Stimulated activated memory B cell treated with anti-CD40 and anti-IgM and Interleukin-4, amounts not matched to agents 10 μg/mL and 1 μg/mL and 100 μg/mL, for 72 hours (primary cell): ENCODE measurements at regions not wholly inside any gene's neighbourhood (a gene's known extent, or its start where the extent isn't known, plus 50 kb on each side); places are given as distances from the start of the nearest gene placed in this dataset.
"Not testable (repeated sequence)": the region's sequence is repeated elsewhere in the genome, so short reads cannot be mapped to it uniquely, and the experiment has no call there.

Experiments used
- ATAC-seq: fragments of 150-1000 bp; cut with Tn5 transposase; 2 replicates; pipeline ENCODE4 v1.10.0; 2021
- H3K27ac Mint-ChIP-seq: one replicate; pipeline ENCODE4 v1.8.0; 2022; ENCODE audit warnings: mild to moderate bottlenecking, mixed read lengths
- H3K27me3 Mint-ChIP-seq: one replicate; pipeline ENCODE4 v1.8.0; 2022; ENCODE audit warnings: mixed read lengths
- H3K36me3 Mint-ChIP-seq: one replicate; pipeline ENCODE4 v1.8.0; 2022; ENCODE audit warnings: mixed read lengths
- H3K4me1 Mint-ChIP-seq: one replicate; pipeline ENCODE4 v1.8.0; 2022; ENCODE audit warnings: mixed read lengths
- H3K4me3 Mint-ChIP-seq: one replicate; pipeline ENCODE4 v1.8.0; 2022; ENCODE audit warnings: mild to moderate bottlenecking, moderate library complexity, mixed read lengths
- H3K9me3 Mint-ChIP-seq: one replicate; pipeline ENCODE4 v1.8.0; 2022; ENCODE audit warnings: mixed read lengths

- peaks cover under 1% of the 10 kb centered on the region for H3K9me3 Mint-ChIP-seq
- ATAC-seq, result no peak
- no peaks in the 10 kb centered on the region for H3K4me1 Mint-ChIP-seq
- no peak overlapping the region for H3K27ac Mint-ChIP-seq
- H3K36me3 Mint-ChIP-seq, result no peaks in the 10 kb centered on the region
- no peaks in the 10 kb centered on the region for H3K27me3 Mint-ChIP-seq
- H3K4me3 Mint-ChIP-seq, result no peak overlapping the region
These were observed 497.4 kb upstream of the CCNG1 start for GRCh38 chr5:162939991-162940390.

GRCh38 chr5:162948677-162949076, 488.7 kb upstream of the CCNG1 start:
- Mint-ChIP-seq H3K27me3 (no peaks in the 10 kb centered on the region), H3K4me3 (no peak overlapping the region), H3K9me3 (peaks cover 7% of the 10 kb centered on the region), H3K36me3 (no peaks in the 10 kb centered on the region), H3K27ac (no peak overlapping the region), H3K4me1 (no peaks in the 10 kb centered on the region)
- no peak for ATAC-seq

- Mint-ChIP-seq H3K27me3 (no peaks in the 10 kb centered on the region), H3K36me3 (no peaks in the 10 kb centered on the region), H3K9me3 (peaks cover 4% of the 10 kb centered on the region), H3K27ac (no peak overlapping the region), H3K4me1 (no peaks in the 10 kb centered on the region), H3K4me3 (no peak overlapping the region)
- no peak for ATAC-seq
These were observed 480.8 kb upstream of the CCNG1 start for GRCh38 chr5:162956570-162956969.

GRCh38 chr5:162964144-162964543, 473.3 kb upstream of the CCNG1 start:
- not testable (repeated sequence) for H3K36me3 Mint-ChIP-seq, H3K27me3 Mint-ChIP-seq, H3K27ac Mint-ChIP-seq, H3K4me3 Mint-ChIP-seq, ATAC-seq, H3K4me1 Mint-ChIP-seq
- peaks cover 17% of the 10 kb centered on the region for H3K9me3 Mint-ChIP-seq

DNA sequence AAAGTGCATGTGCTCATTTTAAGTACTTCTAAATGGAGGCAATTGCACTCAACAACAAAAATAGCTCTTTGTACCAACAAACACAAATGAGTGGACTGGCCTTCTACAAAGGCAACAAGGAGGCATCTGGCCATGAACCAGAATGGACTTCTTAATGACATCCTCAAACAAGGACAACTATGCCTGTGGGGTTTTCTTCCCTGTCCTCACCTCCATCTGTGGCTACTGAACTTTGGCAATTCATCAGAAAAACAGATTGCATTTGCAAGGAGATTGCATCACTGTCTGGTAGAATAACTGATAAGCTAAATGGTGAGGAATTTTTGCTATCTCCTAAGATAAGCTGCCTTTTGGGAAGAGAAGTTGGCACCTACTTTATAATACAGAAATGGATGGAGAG, 447.3 kb upstream of the CCNG1 start:
- Mint-ChIP-seq H3K9me3 (peaks cover 8% of the 10 kb centered on the region), H3K4me3 (no peak overlapping the region), H3K27ac (no peak overlapping the region), H3K4me1 (no peaks in the 10 kb centered on the region), H3K36me3 (no peaks in the 10 kb centered on the region), H3K27me3 (no peaks in the 10 kb centered on the region)
- ATAC-seq, result no peak

GRCh38 chr5:162990856-162991497, 446.4 kb upstream of the CCNG1 start:
- no peak for ATAC-seq

DNA sequence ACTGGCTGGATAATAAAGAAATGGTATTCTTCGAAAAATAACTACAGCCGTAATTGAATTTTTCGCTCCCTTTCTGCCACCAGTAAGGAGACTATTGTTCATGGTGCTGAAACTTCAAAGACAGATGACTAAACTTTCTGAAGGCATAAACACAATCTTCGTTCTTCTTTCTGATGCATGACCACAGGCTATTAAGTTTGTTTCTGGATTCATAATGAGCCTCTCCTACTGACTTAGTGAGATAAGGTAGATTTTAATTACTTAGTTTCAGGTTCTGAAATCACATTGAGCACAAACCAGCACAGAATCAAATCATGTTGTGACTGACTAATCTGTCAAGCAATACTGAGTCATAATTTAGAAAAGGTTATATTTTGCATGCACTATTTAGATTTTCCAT, 441.8 kb upstream of the CCNG1 start:
- Mint-ChIP-seq H3K4me3 (no peak overlapping the region), H3K4me1 (no peaks in the 10 kb centered on the region), H3K36me3 (no peaks in the 10 kb centered on the region), H3K27me3 (no peaks in the 10 kb centered on the region), H3K27ac (no peak overlapping the region), H3K9me3 (no peaks in the 10 kb centered on the region)
- ATAC-seq, result no peak

More at GRCh38 chr5:162990856-162991497, 446.4 kb upstream of the CCNG1 start:
- no peak overlapping the region for H3K4me3 Mint-ChIP-seq
- H3K4me1 Mint-ChIP-seq, result no peaks in the 10 kb centered on the region
- H3K9me3 Mint-ChIP-seq, result peaks cover 8% of the 10 kb centered on the region
- no peaks in the 10 kb centered on the region for H3K36me3 Mint-ChIP-seq
- H3K27me3 Mint-ChIP-seq, result no peaks in the 10 kb centered on the region
- H3K27ac Mint-ChIP-seq, result no peak overlapping the region

DNA sequence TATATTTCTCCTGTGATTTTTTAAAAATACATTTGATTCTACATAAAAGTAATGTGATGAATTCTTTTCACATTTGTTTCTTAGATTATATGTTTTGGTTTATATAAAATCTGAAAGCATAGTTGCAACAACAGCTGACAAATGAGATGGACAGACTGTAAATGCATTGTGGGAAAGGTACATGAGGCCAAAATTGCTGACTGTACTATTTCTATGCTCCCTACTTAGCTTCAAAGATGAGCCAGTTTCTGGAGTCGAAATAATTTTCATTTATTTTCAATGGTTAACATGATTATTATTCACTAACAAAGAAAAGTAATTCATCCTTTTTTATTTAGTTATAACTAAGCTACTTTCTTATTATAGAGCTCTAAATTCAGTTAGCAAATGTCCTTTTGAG, 441.3 kb upstream of the CCNG1 start:
- H3K27ac Mint-ChIP-seq, result no peak overlapping the region
- H3K9me3 Mint-ChIP-seq, result no peaks in the 10 kb centered on the region
- H3K36me3 Mint-ChIP-seq, result no peaks in the 10 kb centered on the region
- no peaks in the 10 kb centered on the region for H3K4me1 Mint-ChIP-seq
- no peak for ATAC-seq
- H3K4me3 Mint-ChIP-seq, result no peak overlapping the region
- no peaks in the 10 kb centered on the region for H3K27me3 Mint-ChIP-seq

DNA sequence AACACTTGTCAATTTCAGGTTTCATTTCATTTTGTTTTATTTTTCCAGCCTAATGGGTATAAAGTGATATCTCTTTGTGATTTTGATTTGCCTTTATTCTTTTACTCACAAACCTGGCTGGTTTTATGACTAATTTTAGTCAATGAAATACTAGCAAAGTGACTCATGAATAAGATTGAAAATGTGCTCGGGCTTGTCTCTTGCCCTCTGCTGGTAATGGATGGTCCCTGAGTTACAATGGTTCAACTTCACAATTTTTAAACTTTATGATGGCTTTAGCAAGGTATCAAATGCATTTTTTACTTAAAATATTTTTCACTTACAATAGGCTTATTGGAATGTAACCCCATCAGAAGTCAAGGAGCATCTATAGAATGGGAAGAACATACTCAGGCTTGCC, 431.4 kb upstream of the CCNG1 start:
- no peaks in the 10 kb centered on the region for H3K36me3 Mint-ChIP-seq
- no peak overlapping the region for H3K27ac Mint-ChIP-seq
- H3K27me3 Mint-ChIP-seq, result no peaks in the 10 kb centered on the region
- peaks cover 4% of the 10 kb centered on the region for H3K9me3 Mint-ChIP-seq
- no peak for ATAC-seq
- H3K4me3 Mint-ChIP-seq, result no peak overlapping the region
- no peaks in the 10 kb centered on the region for H3K4me1 Mint-ChIP-seq

- no peaks in the 10 kb centered on the region for H3K9me3 Mint-ChIP-seq
- H3K4me3 Mint-ChIP-seq, result no peak overlapping the region
- no peaks in the 10 kb centered on the region for H3K4me1 Mint-ChIP-seq
- H3K36me3 Mint-ChIP-seq, result no peaks in the 10 kb centered on the region
- no peak for ATAC-seq
- no peak overlapping the region for H3K27ac Mint-ChIP-seq
- H3K27me3 Mint-ChIP-seq, result no peaks in the 10 kb centered on the region
These were observed 414.7 kb upstream of the CCNG1 start for GRCh38 chr5:163022582-163023128.

DNA sequence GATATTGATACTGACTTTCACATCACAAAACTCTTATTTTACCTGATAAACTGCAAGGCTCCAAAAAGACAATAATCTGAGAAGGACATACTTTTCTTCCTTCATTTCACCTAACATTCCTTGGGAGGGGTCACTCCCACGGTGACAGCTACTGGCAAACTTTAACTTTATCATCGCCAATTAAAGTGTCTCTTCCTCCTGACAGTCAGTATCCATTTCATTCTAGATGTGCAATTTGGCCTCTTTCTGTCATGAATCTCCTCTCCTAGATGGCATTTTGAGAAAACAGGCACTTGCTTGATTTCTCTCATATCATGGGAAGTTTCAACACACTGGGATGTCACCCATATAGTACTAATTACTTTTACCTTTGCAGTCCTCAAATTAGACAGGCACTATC, 413.5 kb upstream of the CCNG1 start:
- Mint-ChIP-seq H3K9me3 (no peaks in the 10 kb centered on the region), H3K27me3 (no peaks in the 10 kb centered on the region), H3K27ac (no peak overlapping the region), H3K36me3 (no peaks in the 10 kb centered on the region), H3K4me3 (no peak overlapping the region), H3K4me1 (no peaks in the 10 kb centered on the region)
- ATAC-seq, result no peak

GRCh38 chr5:163024936-163025335, 412.5 kb upstream of the CCNG1 start:
- no peak for ATAC-seq
- H3K36me3 Mint-ChIP-seq, result no peaks in the 10 kb centered on the region
- no peaks in the 10 kb centered on the region for H3K9me3 Mint-ChIP-seq
- no peak overlapping the region for H3K4me3 Mint-ChIP-seq
- H3K27ac Mint-ChIP-seq, result no peak overlapping the region
- H3K27me3 Mint-ChIP-seq, result no peaks in the 10 kb centered on the region
- H3K4me1 Mint-ChIP-seq, result no peaks in the 10 kb centered on the region

- no peak for ATAC-seq
- Mint-ChIP-seq H3K36me3 (no peaks in the 10 kb centered on the region), H3K9me3 (peaks cover 4% of the 10 kb centered on the region), H3K4me1 (no peaks in the 10 kb centered on the region), H3K27ac (no peak overlapping the region), H3K27me3 (no peaks in the 10 kb centered on the region), H3K4me3 (no peak overlapping the region)
These were observed 403.7 kb upstream of the CCNG1 start for GRCh38 chr5:163033656-163034055.

- H3K36me3 Mint-ChIP-seq, result no peaks in the 10 kb centered on the region
- no peak overlapping the region for H3K27ac Mint-ChIP-seq
- H3K27me3 Mint-ChIP-seq, result no peaks in the 10 kb centered on the region
- peaks cover 9% of the 10 kb centered on the region for H3K9me3 Mint-ChIP-seq
- no peak for ATAC-seq
- H3K4me1 Mint-ChIP-seq, result no peaks in the 10 kb centered on the region
- H3K4me3 Mint-ChIP-seq, result no peak overlapping the region
These were observed 396.1 kb upstream of the CCNG1 start for GRCh38 chr5:163041254-163041653.

- Mint-ChIP-seq H3K27me3 (no peaks in the 10 kb centered on the region), H3K4me1 (no peaks in the 10 kb centered on the region), H3K36me3 (no peaks in the 10 kb centered on the region), H3K4me3 (no peak overlapping the region), H3K9me3 (peaks cover 12% of the 10 kb centered on the region), H3K27ac (no peak overlapping the region)
- no peak for ATAC-seq
These were observed 357.8 kb upstream of the CCNG1 start for GRCh38 chr5:163079618-163080017.

DNA sequence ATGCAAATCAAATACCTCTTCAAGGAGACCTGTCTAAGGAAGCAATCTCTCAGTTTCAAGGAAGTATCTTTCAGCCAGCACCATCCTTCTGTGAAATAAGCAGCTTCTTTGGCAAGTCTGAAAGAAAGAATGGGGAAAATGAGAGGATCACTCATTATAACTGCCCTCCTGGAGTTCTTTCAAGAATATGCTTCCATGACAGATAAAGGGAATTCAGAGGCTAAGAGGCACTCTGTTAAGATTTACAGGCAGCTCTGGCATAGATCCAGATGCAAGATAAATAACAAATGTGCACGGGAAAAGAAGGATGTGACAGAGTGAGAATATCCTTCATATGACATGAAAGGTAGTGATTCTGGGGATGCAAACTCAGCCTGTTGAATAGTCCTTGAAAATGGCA, 348.2 kb upstream of the CCNG1 start:
- Mint-ChIP-seq H3K4me1 (no peaks in the 10 kb centered on the region), H3K9me3 (peaks cover 3% of the 10 kb centered on the region), H3K36me3 (no peaks in the 10 kb centered on the region), H3K27me3 (no peaks in the 10 kb centered on the region), H3K27ac (no peak overlapping the region), H3K4me3 (no peak overlapping the region)
- no peak for ATAC-seq
